ENCODE measurements at regions not wholly inside any gene's neighbourhood (a gene's known extent, or its start where the extent isn't known, plus 50 kb on each side); places are given as distances from the start of the nearest gene placed in this dataset.
A peak's percentile ranks its signal among the peaks of the same experiment; 100 is the strongest.

GRCh38 chr1:199122085-199122484 lies 483.2 kb downstream of the PTPRC start:
- Histone ChIP-seq H3K4me3 (ENCODE audit: insufficient read depth in 1 of 2, low read depth in 1 of 2, low read length in 2 of 2) (no peak overlapping the region), H3K14ac (ENCODE audit: low read length in 2 of 2) (no peak overlapping the region), H3K23ac (ENCODE audit: low read length in 2 of 2) (no peak overlapping the region), H3K18ac (ENCODE audit: low read depth in 1 of 2, low read length in 2 of 2) (no peak overlapping the region), H2BK120ac (ENCODE audit: low read depth, low read length) (no peak overlapping the region), H4K8ac (ENCODE audit: low read length) (no peak overlapping the region), H3K79me1 (replicated peaks; ENCODE audit: low read length, poor library complexity, severe bottlenecking) (no peaks in the 10 kb centered on the region), H2AK5ac (ENCODE audit: low read length, severe bottlenecking) (peak overlapping the region; percentile 92), H3K27me3 (ENCODE audit: control insufficient read depth in 1 of 2, insufficient read depth in 1 of 2, low read length in 2 of 2) (no peaks in the 10 kb centered on the region), H2AFZ (ENCODE audit: low read depth, low read length) (no peak overlapping the region), H2BK15ac (ENCODE audit: low read depth, poor library complexity, severe bottlenecking) (no peak overlapping the region), H3K4ac (ENCODE audit: low read depth in 1 of 2, low read length in 2 of 2) (no peak overlapping the region), H3K4me1 (ENCODE audit: control insufficient read depth, insufficient read depth, low read depth, low read length) (no peaks in the 10 kb centered on the region), H3K4me2 (ENCODE audit: low read length, poor library complexity, severe bottlenecking) (no peak overlapping the region), H3K9me3 (ENCODE audit: control insufficient read depth, low read length) (no peaks in the 10 kb centered on the region), H2BK5ac (ENCODE audit: low read depth, low read length, poor library complexity, severe bottlenecking) (no peak overlapping the region), H3K9ac (ENCODE audit: low read length) (no peak overlapping the region), H3K36me3 (ENCODE audit: control insufficient read depth in 1 of 2, insufficient read depth in 2 of 2, low read depth in 1 of 2, low read length in 2 of 2) (no peaks in the 10 kb centered on the region), H4K91ac (ENCODE audit: low read length) (no peak overlapping the region), H3K27ac (ENCODE audit: low read length, poor library complexity, severe bottlenecking) (peak overlapping the region; percentile 38), H2BK12ac (ENCODE audit: low read length in 2 of 2) (peak overlapping the region in 1 of 2 experiments; percentile 63)
- WGBS, result 80% methylated on average over 1 of the region's 2 CpGs
- no peak for DNase-seq

GRCh38 chr1:199122532-199123311 lies 483.9 kb downstream of the PTPRC start:
- Histone ChIP-seq H2BK120ac (ENCODE audit: low read depth, low read length) (no peak overlapping the region), H3K4me3 (ENCODE audit: insufficient read depth in 1 of 2, low read depth in 1 of 2, low read length in 2 of 2) (no peak overlapping the region), H2BK15ac (ENCODE audit: low read depth, poor library complexity, severe bottlenecking) (no peak overlapping the region), H3K14ac (ENCODE audit: low read length in 2 of 2) (no peak overlapping the region), H3K18ac (ENCODE audit: low read depth in 1 of 2, low read length in 2 of 2) (no peak overlapping the region), H3K27ac (ENCODE audit: low read length, poor library complexity, severe bottlenecking) (peak overlapping the region; percentile 52), H2BK5ac (ENCODE audit: low read depth, low read length, poor library complexity, severe bottlenecking) (no peak overlapping the region), H3K79me1 (replicated peaks; ENCODE audit: low read length, poor library complexity, severe bottlenecking) (no peaks in the 10 kb centered on the region), H2AFZ (ENCODE audit: low read depth, low read length) (no peak overlapping the region), H3K23ac (ENCODE audit: low read length in 2 of 2) (no peak overlapping the region), H3K27me3 (ENCODE audit: control insufficient read depth in 1 of 2, insufficient read depth in 1 of 2, low read length in 2 of 2) (no peaks in the 10 kb centered on the region), H4K91ac (ENCODE audit: low read length) (no peak overlapping the region), H3K9me3 (ENCODE audit: control insufficient read depth, low read length) (no peaks in the 10 kb centered on the region), H3K9ac (ENCODE audit: low read length) (no peak overlapping the region), H3K4me2 (ENCODE audit: low read length, poor library complexity, severe bottlenecking) (no peak overlapping the region), H2AK5ac (ENCODE audit: low read length, severe bottlenecking) (no peak overlapping the region), H3K4me1 (ENCODE audit: control insufficient read depth, insufficient read depth, low read depth, low read length) (no peaks in the 10 kb centered on the region), H3K4ac (ENCODE audit: low read depth in 1 of 2, low read length in 2 of 2) (peak overlapping the region in 1 of 2 experiments; percentile 73), H4K8ac (ENCODE audit: low read length) (no peak overlapping the region), H3K36me3 (ENCODE audit: control insufficient read depth in 1 of 2, insufficient read depth in 2 of 2, low read depth in 1 of 2, low read length in 2 of 2) (no peaks in the 10 kb centered on the region), H2BK12ac (ENCODE audit: low read length in 2 of 2) (no peak overlapping the region)
- DNase-seq, result peak; percentile 61

- Histone ChIP-seq H4K91ac (ENCODE audit: low read length) (no peak overlapping the region), H2BK15ac (ENCODE audit: low read depth, poor library complexity, severe bottlenecking) (no peak overlapping the region), H3K14ac (ENCODE audit: low read length in 2 of 2) (no peak overlapping the region), H3K27ac (ENCODE audit: low read length, poor library complexity, severe bottlenecking) (no peak overlapping the region), H3K4me2 (ENCODE audit: low read length, poor library complexity, severe bottlenecking) (no peak overlapping the region), H3K36me3 (ENCODE audit: control insufficient read depth in 1 of 2, insufficient read depth in 2 of 2, low read depth in 1 of 2, low read length in 2 of 2) (no peaks in the 10 kb centered on the region), H3K4me1 (ENCODE audit: control insufficient read depth, insufficient read depth, low read depth, low read length) (no peaks in the 10 kb centered on the region), H3K9ac (ENCODE audit: low read length) (no peak overlapping the region), H4K8ac (ENCODE audit: low read length) (no peak overlapping the region), H3K4ac (ENCODE audit: low read depth in 1 of 2, low read length in 2 of 2) (no peak overlapping the region), H3K9me3 (ENCODE audit: control insufficient read depth, low read length) (no peaks in the 10 kb centered on the region), H3K23ac (ENCODE audit: low read length in 2 of 2) (no peak overlapping the region), H2BK12ac (ENCODE audit: low read length in 2 of 2) (no peak overlapping the region), H3K27me3 (ENCODE audit: control insufficient read depth in 1 of 2, insufficient read depth in 1 of 2, low read length in 2 of 2) (no peaks in the 10 kb centered on the region), H2AK5ac (ENCODE audit: low read length, severe bottlenecking) (no peak overlapping the region), H3K79me1 (replicated peaks; ENCODE audit: low read length, poor library complexity, severe bottlenecking) (no peaks in the 10 kb centered on the region), H2BK5ac (ENCODE audit: low read depth, low read length, poor library complexity, severe bottlenecking) (no peak overlapping the region), H2BK120ac (ENCODE audit: low read depth, low read length) (no peak overlapping the region), H3K4me3 (ENCODE audit: insufficient read depth in 1 of 2, low read depth in 1 of 2, low read length in 2 of 2) (no peak overlapping the region), H2AFZ (ENCODE audit: low read depth, low read length) (no peak overlapping the region), H3K18ac (ENCODE audit: low read depth in 1 of 2, low read length in 2 of 2) (no peak overlapping the region)
- 17% methylated on average over 3 of the region's 4 CpGs for WGBS
- DNase-seq, result peak; percentile 99
These were observed 484.8 kb downstream of the PTPRC start for GRCh38 chr1:199123615-199124014.

- Histone ChIP-seq H3K23ac (ENCODE audit: low read length in 2 of 2) (no peak overlapping the region), H3K4me1 (ENCODE audit: control insufficient read depth, insufficient read depth, low read depth, low read length) (no peaks in the 10 kb centered on the region), H3K4me3 (ENCODE audit: insufficient read depth in 1 of 2, low read depth in 1 of 2, low read length in 2 of 2) (no peak overlapping the region), H3K18ac (ENCODE audit: low read depth in 1 of 2, low read length in 2 of 2) (peak overlapping the region in 1 of 2 experiments; percentile 12), H3K27ac (ENCODE audit: low read length, poor library complexity, severe bottlenecking) (no peak overlapping the region), H3K4me2 (ENCODE audit: low read length, poor library complexity, severe bottlenecking) (no peak overlapping the region), H2AK5ac (ENCODE audit: low read length, severe bottlenecking) (no peak overlapping the region), H3K36me3 (ENCODE audit: control insufficient read depth in 1 of 2, insufficient read depth in 2 of 2, low read depth in 1 of 2, low read length in 2 of 2) (no peaks in the 10 kb centered on the region), H4K91ac (ENCODE audit: low read length) (no peak overlapping the region), H4K8ac (ENCODE audit: low read length) (no peak overlapping the region), H2BK5ac (ENCODE audit: low read depth, low read length, poor library complexity, severe bottlenecking) (no peak overlapping the region), H2BK120ac (ENCODE audit: low read depth, low read length) (no peak overlapping the region), H3K4ac (ENCODE audit: low read depth in 1 of 2, low read length in 2 of 2) (no peak overlapping the region), H2AFZ (ENCODE audit: low read depth, low read length) (no peak overlapping the region), H3K27me3 (ENCODE audit: control insufficient read depth in 1 of 2, insufficient read depth in 1 of 2, low read length in 2 of 2) (no peaks in the 10 kb centered on the region), H2BK12ac (ENCODE audit: low read length in 2 of 2) (no peak overlapping the region), H3K9me3 (ENCODE audit: control insufficient read depth, low read length) (no peaks in the 10 kb centered on the region), H3K9ac (ENCODE audit: low read length) (no peak overlapping the region), H2BK15ac (ENCODE audit: low read depth, poor library complexity, severe bottlenecking) (no peak overlapping the region), H3K79me1 (replicated peaks; ENCODE audit: low read length, poor library complexity, severe bottlenecking) (no peaks in the 10 kb centered on the region), H3K14ac (ENCODE audit: low read length in 2 of 2) (no peak overlapping the region)
- no CpG with 5 or more reads among the region's 1 CpG for WGBS
- peak; percentile 83 for DNase-seq
These were observed 485.5 kb downstream of the PTPRC start for GRCh38 chr1:199124351-199124750.

Data from mesenchymal stem cell (in vitro differentiated cells and primary cell).